ENCODE measurements at regions not wholly inside any gene's neighbourhood (a gene's known extent, or its start where the extent isn't known, plus 50 kb on each side); places are given as distances from the start of the nearest gene placed in this dataset.

DNA sequence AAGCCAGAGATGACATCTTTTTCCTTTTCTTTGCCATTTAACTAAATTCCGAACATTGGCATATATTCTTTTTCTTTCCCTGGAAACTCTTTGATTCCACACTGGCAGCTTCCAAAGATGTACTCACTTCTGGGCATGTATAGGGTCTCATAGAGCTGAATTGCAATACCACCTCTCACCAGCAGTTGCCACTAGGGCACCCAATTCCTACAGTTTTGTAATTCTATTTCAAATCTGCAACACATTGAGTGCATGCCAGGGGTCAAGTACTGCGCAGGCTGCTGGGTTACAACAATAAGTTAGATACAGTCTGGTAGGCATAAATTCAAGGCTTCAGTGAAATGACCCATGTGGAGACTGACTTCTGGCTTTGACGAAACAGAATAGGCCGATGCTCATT lies 208.8 kb upstream of the NLRP1 start:
- TF ChIP-seq, protein P1, sequence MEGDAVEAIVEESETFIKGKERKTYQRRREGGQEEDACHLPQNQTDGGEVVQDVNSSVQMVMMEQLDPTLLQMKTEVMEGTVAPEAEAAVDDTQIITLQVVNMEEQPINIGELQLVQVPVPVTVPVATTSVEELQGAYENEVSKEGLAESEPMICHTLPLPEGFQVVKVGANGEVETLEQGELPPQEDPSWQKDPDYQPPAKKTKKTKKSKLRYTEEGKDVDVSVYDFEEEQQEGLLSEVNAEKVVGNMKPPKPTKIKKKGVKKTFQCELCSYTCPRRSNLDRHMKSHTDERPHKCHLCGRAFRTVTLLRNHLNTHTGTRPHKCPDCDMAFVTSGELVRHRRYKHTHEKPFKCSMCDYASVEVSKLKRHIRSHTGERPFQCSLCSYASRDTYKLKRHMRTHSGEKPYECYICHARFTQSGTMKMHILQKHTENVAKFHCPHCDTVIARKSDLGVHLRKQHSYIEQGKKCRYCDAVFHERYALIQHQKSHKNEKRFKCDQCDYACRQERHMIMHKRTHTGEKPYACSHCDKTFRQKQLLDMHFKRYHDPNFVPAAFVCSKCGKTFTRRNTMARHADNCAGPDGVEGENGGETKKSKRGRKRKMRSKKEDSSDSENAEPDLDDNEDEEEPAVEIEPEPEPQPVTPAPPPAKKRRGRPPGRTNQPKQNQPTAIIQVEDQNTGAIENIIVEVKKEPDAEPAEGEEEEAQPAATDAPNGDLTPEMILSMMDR (IDR thresholded peaks at IDR 0.05; ENCODE audit: low read depth, low read length) = no peak
- no peak for TF ChIP-seq EZH2phosphoT487 (IDR thresholded peaks at IDR 0.05; ENCODE audit: low read depth)
